ENCODE measurements at regions not wholly inside any gene's neighbourhood (a gene's known extent, or its start where the extent isn't known, plus 50 kb on each side); places are given as distances from the start of the nearest gene placed in this dataset.
"Not testable (repeated sequence)": the region's sequence is repeated elsewhere in the genome, so short reads cannot be mapped to it uniquely, and the experiment has no call there.

DNA sequence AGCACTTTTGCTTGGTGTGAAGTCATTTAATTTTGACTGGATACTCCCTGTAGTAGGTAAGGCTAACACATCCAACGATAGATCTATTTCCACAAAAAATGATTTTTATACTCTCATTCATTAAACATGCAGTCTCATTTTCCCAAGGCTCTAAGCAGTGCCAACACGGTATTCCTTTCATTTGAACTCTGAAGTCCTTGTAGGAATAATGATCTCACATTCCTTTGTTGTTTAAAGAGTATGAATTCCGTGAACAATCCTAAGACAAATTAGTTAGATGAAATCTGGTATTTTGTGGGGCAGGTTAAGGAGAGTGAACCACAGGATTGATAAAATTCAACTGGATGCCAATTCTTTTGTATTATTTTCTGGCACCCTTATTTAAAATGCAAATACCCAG lies 66.6 kb downstream of the LACC1 start:
- TF ChIP-seq, protein P1, sequence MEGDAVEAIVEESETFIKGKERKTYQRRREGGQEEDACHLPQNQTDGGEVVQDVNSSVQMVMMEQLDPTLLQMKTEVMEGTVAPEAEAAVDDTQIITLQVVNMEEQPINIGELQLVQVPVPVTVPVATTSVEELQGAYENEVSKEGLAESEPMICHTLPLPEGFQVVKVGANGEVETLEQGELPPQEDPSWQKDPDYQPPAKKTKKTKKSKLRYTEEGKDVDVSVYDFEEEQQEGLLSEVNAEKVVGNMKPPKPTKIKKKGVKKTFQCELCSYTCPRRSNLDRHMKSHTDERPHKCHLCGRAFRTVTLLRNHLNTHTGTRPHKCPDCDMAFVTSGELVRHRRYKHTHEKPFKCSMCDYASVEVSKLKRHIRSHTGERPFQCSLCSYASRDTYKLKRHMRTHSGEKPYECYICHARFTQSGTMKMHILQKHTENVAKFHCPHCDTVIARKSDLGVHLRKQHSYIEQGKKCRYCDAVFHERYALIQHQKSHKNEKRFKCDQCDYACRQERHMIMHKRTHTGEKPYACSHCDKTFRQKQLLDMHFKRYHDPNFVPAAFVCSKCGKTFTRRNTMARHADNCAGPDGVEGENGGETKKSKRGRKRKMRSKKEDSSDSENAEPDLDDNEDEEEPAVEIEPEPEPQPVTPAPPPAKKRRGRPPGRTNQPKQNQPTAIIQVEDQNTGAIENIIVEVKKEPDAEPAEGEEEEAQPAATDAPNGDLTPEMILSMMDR (IDR thresholded peaks at IDR 0.05) = no peak
- no peak for TF ChIP-seq POLR2A (IDR thresholded peaks at IDR 0.05)
- TF ChIP-seq EP300 (IDR thresholded peaks at IDR 0.05) = no peak
- no peak overlapping the region for H3K27ac ChIP-seq
- no peak for DNase-seq (ENCODE audit: low spot score in 2 of 2)
- H3K4me3 ChIP-seq = no peak overlapping the region
- no peaks in the 10 kb centered on the region for H3K36me3 ChIP-seq
- H3K9me3 ChIP-seq = peaks cover 0 to 10% (median 0%) of the 10 kb centered on the region in 4 donors
- no peaks in the 10 kb centered on the region for H3K27me3 ChIP-seq
- WGBS, 2 donors = 50 to 63% methylated on average over 3 of the region's 3 CpGs
- no peaks in the 10 kb centered on the region for H3K4me1 ChIP-seq

DNA sequence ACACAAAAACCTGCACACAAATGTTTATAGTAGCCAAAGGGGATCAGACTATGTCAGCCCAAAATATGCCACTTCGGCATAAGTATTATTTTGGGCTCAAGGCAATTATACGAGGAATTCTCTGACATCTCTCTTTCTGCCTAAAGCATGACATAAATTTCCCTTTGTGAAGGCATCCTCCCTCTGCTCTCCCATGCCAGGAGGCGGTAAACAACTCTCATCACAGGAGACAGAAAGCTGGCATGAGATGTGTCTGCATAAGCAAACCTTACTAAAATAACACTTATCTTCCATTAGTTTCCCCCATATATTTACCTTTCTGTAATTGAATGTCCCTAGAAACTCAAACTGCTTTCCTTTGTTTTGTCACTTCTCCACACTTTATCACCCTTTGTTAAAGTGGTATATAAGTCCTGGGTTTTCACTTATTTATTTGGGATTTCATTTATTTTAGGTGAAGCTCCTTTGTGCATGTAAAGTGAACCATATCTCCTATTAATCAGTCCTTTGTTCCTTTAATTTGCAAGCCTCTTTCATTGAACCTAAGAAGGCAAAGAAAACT lies 68.3 kb downstream of the LACC1 start:
- Histone ChIP-seq H3K4me1 (no peaks in the 10 kb centered on the region), H3K27ac (no peak overlapping the region), H3K27me3 (no peaks in the 10 kb centered on the region), H3K9me3 (peaks cover 0 to 10% (median 0%) of the 10 kb centered on the region in 4 donors), H3K36me3 (no peaks in the 10 kb centered on the region), H3K4me3 (no peak overlapping the region)
- WGBS, 2 donors = 63 to 78% methylated on average over 3 of the region's 3 CpGs
- no peak for DNase-seq (ENCODE audit: low spot score in 2 of 2)
- TF ChIP-seq POLR2A (IDR thresholded peaks at IDR 0.05) (no peak), EP300 (IDR thresholded peaks at IDR 0.05) (no peak)
- TF ChIP-seq, protein P1 (IDR thresholded peaks at IDR 0.05) = no peak

DNA sequence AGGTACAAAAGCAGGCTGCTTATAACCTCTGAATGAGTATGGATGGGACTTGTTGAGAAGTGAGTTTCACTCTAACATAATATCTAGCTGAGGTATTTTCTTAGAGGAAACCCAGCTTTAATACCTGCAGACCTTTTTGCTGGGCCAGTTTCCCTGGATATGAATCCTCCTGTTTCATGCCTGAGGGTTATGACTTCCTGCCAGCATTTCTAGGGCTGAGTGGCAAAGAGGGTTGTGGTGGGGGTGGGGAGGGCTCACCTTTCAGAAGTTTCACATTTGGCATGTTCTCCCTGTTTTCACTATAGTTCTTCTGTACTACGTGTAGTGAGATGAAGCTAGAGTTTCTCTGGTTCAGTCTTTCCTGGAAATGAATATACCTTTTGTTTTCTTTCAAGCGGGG lies 73.7 kb downstream of the LACC1 start:
- peaks cover 0 to 3% (median 0%) of the 10 kb centered on the region in 4 donors for H3K4me1 ChIP-seq
- TF ChIP-seq EP300 (IDR thresholded peaks at IDR 0.05) = no peak
- TF ChIP-seq POLR2A (IDR thresholded peaks at IDR 0.05) = no peak
- TF ChIP-seq, protein P1 (IDR thresholded peaks at IDR 0.05) = no peak
- no peak for DNase-seq (ENCODE audit: low spot score in 2 of 2)
- WGBS, 2 donors = 56 to 64% methylated on average over 2 of the region's 2 CpGs
- no peaks in the 10 kb centered on the region for H3K36me3 ChIP-seq
- no peaks in the 10 kb centered on the region for H3K27me3 ChIP-seq
- H3K27ac ChIP-seq = peak overlapping the region in 1 of 4 donors; percentile 36
- H3K9me3 ChIP-seq = peaks cover 0 to 4% (median 0%) of the 10 kb centered on the region in 4 donors
- no peak overlapping the region for H3K4me3 ChIP-seq

DNA sequence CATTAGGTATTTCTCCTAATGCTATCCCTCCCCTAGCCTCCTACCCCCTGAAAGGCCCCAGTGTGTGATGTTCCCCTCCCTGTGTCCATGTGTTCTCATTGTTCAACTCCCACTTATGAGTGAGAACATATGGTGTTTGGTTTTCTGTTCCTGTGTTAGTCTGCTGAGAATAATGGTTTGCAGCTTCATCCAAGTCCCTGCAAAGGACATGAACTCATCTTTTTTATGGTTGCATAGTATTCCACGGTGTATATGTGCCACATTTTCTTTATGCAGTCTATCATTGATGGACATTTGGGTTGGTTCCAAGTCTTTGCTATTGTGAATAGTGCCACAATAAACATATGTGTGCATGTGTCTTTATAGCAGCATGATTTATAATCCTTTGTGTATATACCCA lies 77.3 kb downstream of the LACC1 start:
- H3K27me3 ChIP-seq; H3K9me3 ChIP-seq; H3K27ac ChIP-seq; DNase-seq (ENCODE audit: low spot score in 2 of 2); H3K4me1 ChIP-seq; H3K36me3 ChIP-seq; H3K4me3 ChIP-seq: not testable (repeated sequence)
- 86 to 95% methylated on average over 1 of the region's 1 CpG for WGBS, 2 donors

DNA sequence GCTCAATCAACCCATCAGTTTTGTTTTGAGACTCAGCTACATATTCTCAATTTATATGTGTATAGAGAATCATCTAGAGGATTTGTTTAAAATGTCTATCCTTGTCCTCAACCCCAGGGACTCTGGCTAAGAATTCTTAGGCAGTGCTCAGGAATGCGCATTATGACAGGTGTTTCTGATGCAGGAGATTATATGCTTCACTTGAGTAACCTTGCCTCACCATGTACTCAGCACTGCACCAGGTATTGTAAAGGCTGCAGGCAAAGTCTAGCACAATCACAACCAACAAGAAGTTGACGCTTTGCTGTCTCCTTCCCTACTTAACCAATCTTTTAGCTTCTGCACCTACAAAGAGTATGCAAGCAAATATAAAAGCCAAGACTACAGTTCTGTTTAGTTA lies 79.6 kb downstream of the LACC1 start:
- H3K4me1 ChIP-seq = peaks cover 0 to 6% (median 0%) of the 10 kb centered on the region in 4 donors
- no peaks in the 10 kb centered on the region for H3K27me3 ChIP-seq
- no peaks in the 10 kb centered on the region for H3K9me3 ChIP-seq
- H3K27ac ChIP-seq = no peak overlapping the region
- DNase-seq (ENCODE audit: low spot score in 2 of 2) = no peak
- no peak overlapping the region for H3K4me3 ChIP-seq
- no peak for TF ChIP-seq EP300 (IDR thresholded peaks at IDR 0.05)
- TF ChIP-seq, protein P1 (IDR thresholded peaks at IDR 0.05) = no peak
- TF ChIP-seq POLR2A (IDR thresholded peaks at IDR 0.05) = no peak
- H3K36me3 ChIP-seq = no peaks in the 10 kb centered on the region
- 96 to 97% methylated on average over 2 of the region's 2 CpGs for WGBS, 2 donors

DNA sequence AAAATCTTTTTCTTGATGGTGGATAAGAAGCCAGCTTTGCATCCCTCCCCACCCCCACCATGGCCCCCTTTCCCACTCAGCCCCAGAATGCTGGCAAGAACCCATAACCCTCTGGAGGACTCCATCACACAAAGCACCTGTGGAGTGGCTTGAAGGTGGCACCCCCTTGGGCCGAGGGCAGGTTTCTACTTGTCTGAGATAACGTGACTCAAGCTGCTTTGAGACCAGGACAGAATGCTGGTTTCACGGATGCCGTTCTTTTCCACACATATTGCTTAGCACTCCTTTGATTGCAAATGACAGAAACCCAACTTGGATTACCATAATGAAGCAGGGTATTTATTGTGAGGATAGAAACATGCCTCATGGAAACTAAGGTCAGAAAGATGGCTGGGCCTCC lies 82.2 kb downstream of the LACC1 start:
- H3K4me1 ChIP-seq = peaks cover 0 to 6% (median 0%) of the 10 kb centered on the region in 4 donors
- WGBS, 2 donors = 96 to 98% methylated on average over 4 of the region's 4 CpGs
- H3K27ac ChIP-seq = no peak overlapping the region
- no peak for DNase-seq (ENCODE audit: low spot score in 2 of 2)
- H3K4me3 ChIP-seq = no peak overlapping the region
- no peaks in the 10 kb centered on the region for H3K27me3 ChIP-seq
- no peak for TF ChIP-seq POLR2A (IDR thresholded peaks at IDR 0.05)
- TF ChIP-seq, protein P1 (IDR thresholded peaks at IDR 0.05) = no peak
- no peak for TF ChIP-seq EP300 (IDR thresholded peaks at IDR 0.05)
- H3K9me3 ChIP-seq = no peaks in the 10 kb centered on the region
- H3K36me3 ChIP-seq = no peaks in the 10 kb centered on the region

All from tibial nerve (tissue), 4 donors.